H9 (cell line): ENCODE measurements at regions not wholly inside any gene's neighbourhood (a gene's known extent, or its start where the extent isn't known, plus 50 kb on each side); places are given as distances from the start of the nearest gene placed in this dataset.

Source experiments
- DNase-seq: peaks from one replicate; pipeline ENCODE4 v3.0.0-alpha.2; 2017
- H2AFZ ChIP-seq: one replicate; pipeline ENCODE4 v1.6.1; 2013; ENCODE audit warnings: mild to moderate bottlenecking, low read length, control low read depth, moderate library complexity
- H2AK5ac ChIP-seq: 2 replicates; pipeline ENCODE4 v1.6.1; 2013; ENCODE audit warnings: low read length, control low read depth, mixed read lengths; ENCODE audit not compliant: insufficient read length
- H2BK120ac ChIP-seq: one replicate; pipeline ENCODE4 v1.6.1; 2013; ENCODE audit warnings: low read depth, mild to moderate bottlenecking, low read length, control low read depth, inconsistent platforms; ENCODE audit not compliant: poor library complexity, severe bottlenecking
- H2BK12ac ChIP-seq: 2 replicates; pipeline ENCODE4 v1.6.1; 2013; ENCODE audit warnings: low read length, control low read depth, mixed read lengths, low read depth; ENCODE audit not compliant: insufficient read length
- H2BK15ac ChIP-seq: 2 replicates; pipeline ENCODE4 v1.6.1; 2013; ENCODE audit warnings: low read depth, low read length, control low read depth
- H2BK20ac ChIP-seq: one replicate; pipeline ENCODE4 v1.6.1; 2013; ENCODE audit warnings: low read depth, mild to moderate bottlenecking, low read length, control low read depth, inconsistent platforms; ENCODE audit not compliant: poor library complexity, severe bottlenecking
- H2BK5ac ChIP-seq: 2 replicates; pipeline ENCODE4 v1.6.1; 2013; ENCODE audit warnings: low read length, control low read depth, mixed read lengths; ENCODE audit not compliant: insufficient read length
- H3K14ac ChIP-seq: 2 replicates; pipeline ENCODE4 v1.6.1; 2013; ENCODE audit warnings: low read length, control low read depth; ENCODE audit not compliant: insufficient read depth
- H3K18ac ChIP-seq: 2 replicates; pipeline ENCODE4 v1.6.1; 2013; ENCODE audit warnings: low read depth, mild to moderate bottlenecking, mixed read lengths, low read length, control low read depth; ENCODE audit not compliant: insufficient read length
- H3K23ac ChIP-seq: 2 replicates; pipeline ENCODE4 v1.6.1; 2013; ENCODE audit warnings: low read length, control low read depth, mixed read lengths, low read depth; ENCODE audit not compliant: insufficient read length
- H3K23me2 ChIP-seq: 2 replicates; pipeline ENCODE4 v1.6.1; 2013; ENCODE audit warnings: low read depth, mild to moderate bottlenecking, mixed read lengths, low read length, control low read depth; ENCODE audit not compliant: insufficient read length, poor library complexity, severe bottlenecking
- H3K27ac ChIP-seq: 2 replicates; pipeline ENCODE4 v1.5.1; 2013; ENCODE audit warnings: low read length, control low read depth, mixed read lengths, low read depth; ENCODE audit not compliant: insufficient read length
- H3K27me3 ChIP-seq: 2 replicates; pipeline ENCODE4 v1.6.1; 2013; ENCODE audit warnings: low read length, control low read depth, inconsistent platforms; ENCODE audit not compliant: insufficient read depth
- H3K4ac ChIP-seq: 2 replicates; pipeline ENCODE4 v1.6.1; 2013; ENCODE audit warnings: low read depth, mild to moderate bottlenecking, control low read depth, inconsistent platforms, low read length, moderate library complexity
- H3K4me1 ChIP-seq: 2 replicates; pipeline ENCODE4 v1.6.1; 2013; ENCODE audit warnings: low read length, control low read depth, inconsistent platforms; ENCODE audit not compliant: insufficient read depth
- H3K4me2 ChIP-seq: 2 replicates; pipeline ENCODE4 v1.6.1; 2013; ENCODE audit warnings: low read length, control low read depth, mixed read lengths; ENCODE audit not compliant: insufficient read length, insufficient read depth
- H3K56ac ChIP-seq: 2 replicates; pipeline ENCODE4 v1.6.1; 2013; ENCODE audit warnings: low read depth, mild to moderate bottlenecking, mixed read lengths, low read length, control low read depth; ENCODE audit not compliant: insufficient read length
- H3K79me1 ChIP-seq: 2 replicates; pipeline ENCODE4 v1.6.1; 2013; ENCODE audit warnings: low read depth, mild to moderate bottlenecking, moderate library complexity, low read length, control low read depth, inconsistent platforms; ENCODE audit not compliant: insufficient read depth, poor library complexity, severe bottlenecking
- H3K79me2 ChIP-seq: 2 replicates; pipeline ENCODE4 v1.6.1; 2013; ENCODE audit warnings: low read length, control low read depth, inconsistent platforms; ENCODE audit not compliant: insufficient read depth
- H3K9ac ChIP-seq: 2 replicates; pipeline ENCODE4 v1.6.1; 2013; ENCODE audit warnings: low read length, control low read depth, mixed read lengths; ENCODE audit not compliant: insufficient read length; ENCODE audit errors: extremely low read depth
- H3K9me3 ChIP-seq: one replicate; pipeline ENCODE4 v1.6.1; 2013; ENCODE audit warnings: low read depth, low read length, inconsistent platforms; ENCODE audit not compliant: control insufficient read depth
- H3T11ph ChIP-seq: one replicate; pipeline ENCODE4 v1.6.1; 2013; ENCODE audit warnings: mild to moderate bottlenecking, low read length, control low read depth, inconsistent platforms
- H4K20me1 ChIP-seq: one replicate; pipeline ENCODE4 v1.6.1; 2013; ENCODE audit not compliant: control insufficient read depth, insufficient read length, insufficient read depth
- H4K5ac ChIP-seq: 2 replicates; pipeline ENCODE4 v1.6.1; 2013; ENCODE audit warnings: low read depth, mild to moderate bottlenecking, mixed read lengths, low read length, control low read depth; ENCODE audit not compliant: insufficient read length
- H4K8ac ChIP-seq: replicated peaks from 2 replicates; pipeline ENCODE4 v1.6.1; 2013; ENCODE audit warnings: low read length, control low read depth, mixed read lengths, low read depth; ENCODE audit not compliant: insufficient read length
- H4K91ac ChIP-seq: 2 replicates; pipeline ENCODE4 v1.6.1; 2013; ENCODE audit warnings: low read depth, mild to moderate bottlenecking, moderate library complexity, mixed read lengths, low read length, control low read depth; ENCODE audit not compliant: insufficient read length
- H3K27ac Mint-ChIP-seq, 3 experiments: 2 replicates in 2 of 3; 3 replicates in 1 of 3; pipeline ENCODE4 v1.8.0; 2020 to 2021; ENCODE audit warnings: mixed read lengths in 3 of 3, mild to moderate bottlenecking in 1 of 3, moderate library complexity in 1 of 3
- H3K27me3 Mint-ChIP-seq: 2 replicates; pipeline ENCODE4 v1.8.0; 2021; ENCODE audit warnings: low read depth, mild to moderate bottlenecking, moderate library complexity, mixed read lengths
- H3K36me3 Mint-ChIP-seq, 3 experiments: 2 replicates in 2 of 3; 3 replicates in 1 of 3; pipeline ENCODE4 v1.8.0; 2020 to 2021; ENCODE audit warnings: low read depth in 3 of 3, mixed read lengths in 3 of 3; ENCODE audit not compliant: insufficient read depth in 1 of 3
- H3K4me1 Mint-ChIP-seq, 2 experiments: 2 replicates each; pipeline ENCODE4 v1.8.0; 2020; ENCODE audit warnings: mixed read lengths in 2 of 2
- H3K4me3 Mint-ChIP-seq, 2 experiments: 2 replicates in 1 of 2; 3 replicates in 1 of 2; pipeline ENCODE4 v1.8.0; 2020 to 2021; ENCODE audit warnings: mild to moderate bottlenecking in 2 of 2, mixed read lengths in 2 of 2, moderate library complexity in 1 of 2
- H3K9me3 Mint-ChIP-seq, 2 experiments: 2 replicates in 1 of 2; 3 replicates in 1 of 2; pipeline ENCODE4 v1.8.0; 2020; ENCODE audit warnings: mild to moderate bottlenecking in 2 of 2, mixed read lengths in 2 of 2, moderate library complexity in 1 of 2
- WGBS: extraction: QIAGEN DNeasy Blood & Tissue Kit; methylation state at CpG from one replicate; pipeline ENCODE4 v1.1.7; 2013; ENCODE audit warnings: missing lambda C conversion rate, low lambda C conversion rate, mixed read lengths; ENCODE audit not compliant: insufficient read length; ENCODE audit errors: extremely low coverage; 5-methylcytosine and 5-hydroxymethylcytosine counted together
- TF ChIP-seq, protein P1 (sequence below): fragments of 200-600 bp; sonication (generic); conservative IDR thresholded peaks from 3 replicates; pipeline ENCODE4 v1.8.0; 2021; ENCODE audit warnings: antibody characterized with exemption, mild to moderate bottlenecking

DNA sequence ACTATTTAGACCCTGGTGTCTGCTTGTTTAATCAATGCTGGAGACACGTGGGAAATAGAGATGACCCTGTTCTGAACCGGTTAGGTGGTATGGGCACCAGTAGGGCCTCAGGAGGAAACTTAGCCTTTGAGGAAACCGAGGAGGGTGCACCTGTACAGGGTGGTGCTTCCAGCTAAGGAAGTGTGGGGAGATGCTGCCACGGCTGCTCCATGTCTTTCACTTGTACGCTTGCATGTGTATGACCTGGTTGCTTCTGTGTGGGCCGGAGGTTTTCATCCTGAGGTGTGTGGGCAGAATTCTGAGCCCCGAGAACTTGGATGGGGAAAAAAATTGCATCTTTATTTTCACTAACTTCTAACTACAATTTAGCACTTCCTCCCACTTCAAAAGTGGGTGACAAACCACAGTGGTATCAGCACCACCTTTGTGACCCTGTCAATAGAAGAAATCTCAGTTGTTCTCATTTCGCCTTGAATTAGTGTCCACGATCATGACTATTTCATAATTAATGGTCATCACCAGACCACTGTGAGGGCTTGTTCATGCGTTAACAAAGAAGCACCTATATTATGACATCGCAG lies 99.8 kb upstream of the SPATA31C2 start:
- H3K4me3 Mint-ChIP-seq: no peak overlapping the region
- no peaks in the 10 kb centered on the region for H3K79me1 ChIP-seq
- H2BK5ac ChIP-seq: no peak overlapping the region
- no peak overlapping the region for H3T11ph ChIP-seq
- H3K4me2 ChIP-seq: no peak overlapping the region
- H4K5ac ChIP-seq: no peak overlapping the region
- no peaks in the 10 kb centered on the region for H3K36me3 Mint-ChIP-seq
- H2BK20ac ChIP-seq: no peak overlapping the region
- no peak overlapping the region for H4K91ac ChIP-seq
- no peaks in the 10 kb centered on the region for H3K4me1 ChIP-seq
- H2BK12ac ChIP-seq: no peak overlapping the region
- H3K27ac ChIP-seq: no peak overlapping the region
- H3K23ac ChIP-seq: no peak overlapping the region
- H3K18ac ChIP-seq: no peak overlapping the region
- no peak overlapping the region for H2AK5ac ChIP-seq
- H3K27me3 Mint-ChIP-seq: no peaks in the 10 kb centered on the region
- H3K23me2 ChIP-seq: no peaks in the 10 kb centered on the region
- no peak overlapping the region for H3K27ac Mint-ChIP-seq
- H2AFZ ChIP-seq: no peak overlapping the region
- no peaks in the 10 kb centered on the region for H3K27me3 ChIP-seq
- H4K8ac ChIP-seq: no peak overlapping the region
- H3K9me3 Mint-ChIP-seq: no peaks in the 10 kb centered on the region
- no CpG with 5 or more reads among the region's 11 CpGs for WGBS
- DNase-seq: no peak
- H2BK120ac ChIP-seq: no peak overlapping the region
- no peak overlapping the region for H3K14ac ChIP-seq
- no peak overlapping the region for H2BK15ac ChIP-seq
- TF ChIP-seq, protein P1, sequence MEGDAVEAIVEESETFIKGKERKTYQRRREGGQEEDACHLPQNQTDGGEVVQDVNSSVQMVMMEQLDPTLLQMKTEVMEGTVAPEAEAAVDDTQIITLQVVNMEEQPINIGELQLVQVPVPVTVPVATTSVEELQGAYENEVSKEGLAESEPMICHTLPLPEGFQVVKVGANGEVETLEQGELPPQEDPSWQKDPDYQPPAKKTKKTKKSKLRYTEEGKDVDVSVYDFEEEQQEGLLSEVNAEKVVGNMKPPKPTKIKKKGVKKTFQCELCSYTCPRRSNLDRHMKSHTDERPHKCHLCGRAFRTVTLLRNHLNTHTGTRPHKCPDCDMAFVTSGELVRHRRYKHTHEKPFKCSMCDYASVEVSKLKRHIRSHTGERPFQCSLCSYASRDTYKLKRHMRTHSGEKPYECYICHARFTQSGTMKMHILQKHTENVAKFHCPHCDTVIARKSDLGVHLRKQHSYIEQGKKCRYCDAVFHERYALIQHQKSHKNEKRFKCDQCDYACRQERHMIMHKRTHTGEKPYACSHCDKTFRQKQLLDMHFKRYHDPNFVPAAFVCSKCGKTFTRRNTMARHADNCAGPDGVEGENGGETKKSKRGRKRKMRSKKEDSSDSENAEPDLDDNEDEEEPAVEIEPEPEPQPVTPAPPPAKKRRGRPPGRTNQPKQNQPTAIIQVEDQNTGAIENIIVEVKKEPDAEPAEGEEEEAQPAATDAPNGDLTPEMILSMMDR: no peak
- no peaks in the 10 kb centered on the region for H3K79me2 ChIP-seq
- no peaks in the 10 kb centered on the region for H4K20me1 ChIP-seq
- H3K9ac ChIP-seq: no peak overlapping the region
- H3K9me3 ChIP-seq: no peaks in the 10 kb centered on the region
- no peak overlapping the region; the same call in 1 of the 2 replicates for H3K4ac ChIP-seq
- H3K4me1 Mint-ChIP-seq: peaks cover 2 to 7% of the 10 kb centered on the region in 2 experiments; a peak in 2 of 4 replicates
- no peak overlapping the region for H3K56ac ChIP-seq
